NCI-H2029 (cell line): ENCODE measurements at regions not wholly inside any gene's neighbourhood (a gene's known extent, or its start where the extent isn't known, plus 50 kb on each side); places are given as distances from the start of the nearest gene placed in this dataset.

Source experiments
- DNase-seq: peaks from one replicate; lab custom pipeline; 2025; lab: John Stamatoyannopoulos, UW

DNA sequence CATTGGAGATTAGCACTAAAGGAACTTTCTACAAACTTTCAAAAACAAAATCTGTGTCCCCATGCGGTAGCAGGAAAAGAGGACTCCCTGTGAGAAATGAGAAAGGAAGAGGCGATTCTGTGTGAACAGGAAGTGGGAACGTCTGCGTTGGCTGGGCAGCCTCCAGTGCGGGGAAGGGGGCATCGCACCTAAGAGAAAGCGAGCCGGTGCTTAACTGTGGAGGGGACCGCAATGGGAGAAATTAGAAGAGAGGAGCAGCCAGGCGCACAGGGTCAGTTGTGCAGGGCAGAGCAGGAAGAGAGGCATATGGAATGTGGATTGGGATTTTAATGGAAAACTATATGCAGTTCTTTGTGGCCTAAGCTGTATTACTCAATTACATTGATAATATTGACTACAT lies 77.4 kb upstream of the DOCK9 start:
- DNase-seq, result no peak

DNA sequence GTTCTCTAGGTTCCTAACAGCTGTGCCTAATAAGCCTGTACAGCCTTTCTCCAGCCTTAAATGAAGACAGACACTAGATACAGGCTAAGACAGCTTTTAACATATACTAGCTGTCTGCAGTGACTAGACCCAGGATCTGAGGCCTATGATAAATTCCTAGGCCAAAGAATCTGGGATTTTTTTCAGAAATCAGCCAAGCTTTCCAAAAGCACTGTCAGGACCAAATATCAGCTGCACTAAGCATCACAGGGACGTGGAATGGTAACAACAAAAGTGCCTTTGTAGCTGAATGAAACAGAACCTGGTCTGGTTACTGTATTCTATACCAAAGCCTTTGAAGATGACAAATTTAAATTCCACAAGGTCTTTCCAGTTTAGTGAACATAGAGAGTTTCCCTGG lies 77.9 kb upstream of the DOCK9 start:
- no peak for DNase-seq

DNA sequence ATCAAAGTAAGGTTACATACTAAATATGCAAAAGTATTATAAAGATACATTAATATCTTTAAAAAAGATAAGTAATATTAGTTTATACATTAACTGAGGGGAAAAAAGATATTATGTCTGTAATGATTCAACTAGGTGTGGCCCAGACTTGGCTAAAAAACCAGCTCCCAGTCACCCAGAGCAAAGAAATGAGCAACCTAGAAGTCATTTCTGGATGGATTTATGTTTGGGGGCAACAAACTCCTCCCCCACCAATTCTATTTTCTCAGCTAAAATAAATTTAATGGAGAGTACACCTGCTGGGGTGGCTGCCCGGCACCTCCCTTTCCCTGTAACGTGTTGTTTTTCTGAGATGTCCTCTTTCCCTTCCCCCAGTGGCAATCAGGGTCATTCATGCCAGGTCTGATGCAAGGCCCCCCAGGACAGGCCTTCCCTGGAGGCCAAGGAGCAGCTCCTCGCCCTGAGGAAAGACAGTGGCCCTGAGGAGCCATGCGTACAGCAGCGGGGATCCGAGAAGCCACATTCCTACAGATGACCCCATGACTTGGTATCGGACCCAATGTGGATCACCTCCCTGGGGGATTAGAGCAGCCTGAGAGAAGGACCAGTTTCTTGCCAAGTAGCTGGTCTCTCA lies 78.6 kb upstream of the DOCK9 start:
- DNase-seq, result no peak

DNA sequence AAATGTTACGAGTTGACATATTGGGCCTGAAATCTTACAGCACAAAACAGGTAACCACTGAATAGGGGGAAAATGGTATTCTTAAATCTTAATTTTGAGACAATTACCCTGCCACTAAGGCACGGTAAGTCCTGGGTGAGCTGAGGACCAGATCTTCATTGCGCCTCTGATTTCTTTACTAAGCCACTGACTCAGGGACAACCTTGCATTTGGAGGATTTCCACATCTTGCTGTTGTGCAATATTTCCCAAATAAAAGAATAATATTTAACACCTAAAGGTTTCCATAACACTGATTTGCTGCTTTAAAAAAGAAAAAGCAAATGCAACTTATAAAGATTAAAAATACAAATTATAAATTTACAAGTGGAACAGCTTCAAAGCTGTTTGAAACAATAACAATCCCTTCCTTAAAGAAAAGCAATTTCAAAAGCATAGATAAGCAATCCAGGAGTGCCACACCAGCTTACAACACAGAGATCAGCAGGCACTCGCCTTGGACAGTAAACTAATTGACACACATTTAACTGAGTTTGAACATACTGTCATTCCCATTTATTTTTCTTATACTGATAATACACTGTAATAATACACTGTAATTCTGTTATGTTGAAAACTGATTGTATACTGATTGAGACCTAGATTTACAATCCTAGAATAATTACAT lies 79.6 kb upstream of the DOCK9 start:
- no peak for DNase-seq

DNA sequence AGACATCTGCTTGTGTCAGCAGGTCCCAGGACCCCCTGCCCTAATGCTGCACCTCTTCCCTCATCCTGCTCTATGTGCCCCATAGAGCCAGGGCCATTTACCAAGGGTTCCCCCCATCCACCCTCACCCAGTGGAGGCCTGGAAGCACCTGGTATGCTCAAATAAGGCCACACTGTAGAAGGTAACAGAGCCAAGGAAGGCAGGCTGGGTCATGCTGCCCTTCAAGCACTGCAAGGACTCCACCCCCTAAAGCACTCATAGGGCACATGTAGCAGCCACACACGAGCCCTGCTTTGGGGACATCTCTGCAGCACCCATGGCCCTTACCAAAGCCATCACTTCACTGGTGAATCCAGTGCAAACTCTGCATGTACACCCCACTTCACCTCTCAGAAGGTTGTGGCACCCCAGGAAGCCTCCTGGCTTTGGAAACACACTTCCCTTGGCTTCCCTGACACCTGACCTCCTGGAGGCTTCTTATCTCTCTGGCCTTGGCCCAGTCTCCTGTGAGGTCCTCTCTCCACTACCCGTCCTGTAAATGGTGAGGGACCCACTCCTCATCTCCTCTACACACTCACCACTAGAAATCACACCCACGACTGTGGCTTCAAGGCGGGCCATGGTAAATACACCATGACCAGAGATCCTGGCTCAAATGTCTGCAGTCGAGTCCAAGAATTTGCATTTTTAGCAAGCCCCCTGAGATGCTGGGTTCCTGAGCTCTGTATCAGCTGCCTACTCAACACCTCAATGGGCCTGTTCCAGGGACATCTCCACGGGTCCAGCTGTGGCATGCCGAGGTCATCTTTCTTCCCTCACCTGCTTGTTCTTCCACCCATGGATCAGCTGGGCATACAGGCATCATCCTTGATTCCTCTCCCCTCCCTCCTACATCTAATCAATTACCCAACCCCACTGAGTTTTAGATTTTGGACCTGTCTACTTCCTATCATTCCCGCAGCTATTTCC lies 80.9 kb upstream of the DOCK9 start:
- DNase-seq, result no peak

DNA sequence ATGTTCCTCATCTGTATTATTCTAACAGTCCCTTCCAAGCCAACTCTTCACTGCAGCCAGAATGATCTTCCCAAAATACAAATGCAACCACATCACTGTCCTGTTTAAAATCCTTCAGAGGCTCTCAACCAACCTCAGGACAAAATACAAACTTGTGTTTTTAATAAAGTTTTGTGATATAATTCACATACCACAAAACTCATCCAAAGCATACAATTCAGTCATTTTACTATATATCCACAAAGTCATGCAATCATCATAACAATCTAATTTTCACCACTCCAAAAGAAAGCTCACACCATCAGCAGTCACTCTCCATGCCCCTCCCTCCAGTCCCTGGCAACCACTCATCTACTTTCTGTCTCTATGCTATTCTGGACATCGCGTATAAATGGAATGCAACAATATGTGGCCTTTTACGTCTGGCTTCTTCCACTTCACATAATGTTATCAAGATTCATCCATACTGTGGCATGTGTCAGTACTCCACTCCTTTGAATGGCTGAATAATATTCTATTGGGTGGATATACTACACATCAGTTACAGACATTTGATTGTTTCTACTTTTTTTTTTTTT lies 81.7 kb upstream of the DOCK9 start:
- DNase-seq, result no peak

DNA sequence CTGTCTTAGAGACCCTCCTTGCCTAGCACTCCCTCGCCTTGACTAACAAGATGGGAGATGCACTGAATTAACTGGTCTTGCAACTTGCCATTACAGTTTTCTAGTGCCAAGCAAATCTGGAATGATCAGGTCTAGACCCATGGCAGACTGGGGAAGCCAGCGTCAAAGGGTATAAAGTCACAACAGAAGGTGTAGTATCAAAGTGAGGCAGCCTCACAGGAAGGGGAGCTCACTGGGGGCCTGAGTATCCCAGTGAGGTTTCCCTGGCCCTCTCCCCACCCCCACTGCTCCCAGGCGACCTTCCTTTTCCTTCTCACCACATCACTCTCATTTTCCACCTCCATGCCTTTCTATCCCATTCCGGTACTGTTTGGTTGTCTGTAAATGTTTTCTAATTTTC lies 83.5 kb upstream of the DOCK9 start:
- no peak for DNase-seq

DNA sequence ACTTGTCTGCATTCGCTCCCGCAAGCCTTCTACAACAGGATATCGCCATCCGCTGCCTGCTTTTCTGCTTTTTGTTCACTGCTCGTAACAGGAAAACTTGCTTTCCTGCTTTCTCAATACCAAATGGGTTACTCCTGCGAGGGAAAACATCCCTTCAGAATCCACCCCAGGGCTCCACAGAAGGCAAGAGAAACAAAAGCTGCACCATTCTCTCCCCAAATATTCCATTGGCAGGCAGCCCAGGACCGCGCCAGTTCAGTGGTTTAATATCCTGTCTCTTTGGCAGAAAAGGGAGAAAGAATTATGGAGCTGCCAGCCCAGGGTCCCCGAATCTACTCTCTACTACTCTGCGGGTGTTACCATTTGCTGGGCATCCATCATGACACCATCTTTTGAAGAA lies 84.7 kb upstream of the DOCK9 start:
- no peak for DNase-seq

DNA sequence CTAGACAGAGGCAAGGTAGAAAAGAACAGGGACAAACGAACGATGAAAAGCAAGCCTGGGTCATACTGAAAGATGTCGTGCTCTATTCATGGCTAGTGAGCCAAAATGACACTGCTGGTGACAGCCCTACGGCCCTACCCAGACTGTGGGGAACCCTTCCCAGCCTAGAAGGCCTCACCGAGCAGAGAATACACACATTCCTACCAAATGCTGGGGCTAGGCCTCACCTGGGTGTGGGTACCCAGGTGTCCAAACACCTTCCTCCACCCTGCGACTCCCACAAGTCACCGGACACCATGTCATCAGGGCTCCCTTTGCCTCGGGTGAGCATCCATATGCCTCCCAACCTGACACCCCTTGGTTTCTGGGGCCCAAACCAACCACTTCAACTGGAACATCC lies 85.3 kb upstream of the DOCK9 start:
- DNase-seq, result no peak

DNA sequence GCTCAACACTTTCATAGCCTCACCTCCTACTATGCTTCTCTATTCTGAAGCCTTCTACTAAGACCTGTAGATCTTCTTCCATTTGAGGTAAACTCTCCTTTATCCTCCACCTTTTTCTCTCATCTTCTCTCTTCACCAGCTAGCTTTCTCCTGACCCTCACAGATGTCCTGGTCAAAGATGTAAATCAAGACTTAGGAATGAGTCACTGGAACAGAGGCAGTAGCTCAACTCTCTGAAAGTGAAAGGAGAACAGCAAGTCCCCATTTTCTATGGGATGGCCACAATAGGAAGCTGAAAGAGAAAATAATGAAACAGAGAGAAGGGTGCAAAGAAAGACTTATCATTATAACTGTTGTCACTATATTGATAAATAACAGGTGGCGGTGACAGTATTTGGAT lies 86.1 kb upstream of the DOCK9 start:
- no peak for DNase-seq

DNA sequence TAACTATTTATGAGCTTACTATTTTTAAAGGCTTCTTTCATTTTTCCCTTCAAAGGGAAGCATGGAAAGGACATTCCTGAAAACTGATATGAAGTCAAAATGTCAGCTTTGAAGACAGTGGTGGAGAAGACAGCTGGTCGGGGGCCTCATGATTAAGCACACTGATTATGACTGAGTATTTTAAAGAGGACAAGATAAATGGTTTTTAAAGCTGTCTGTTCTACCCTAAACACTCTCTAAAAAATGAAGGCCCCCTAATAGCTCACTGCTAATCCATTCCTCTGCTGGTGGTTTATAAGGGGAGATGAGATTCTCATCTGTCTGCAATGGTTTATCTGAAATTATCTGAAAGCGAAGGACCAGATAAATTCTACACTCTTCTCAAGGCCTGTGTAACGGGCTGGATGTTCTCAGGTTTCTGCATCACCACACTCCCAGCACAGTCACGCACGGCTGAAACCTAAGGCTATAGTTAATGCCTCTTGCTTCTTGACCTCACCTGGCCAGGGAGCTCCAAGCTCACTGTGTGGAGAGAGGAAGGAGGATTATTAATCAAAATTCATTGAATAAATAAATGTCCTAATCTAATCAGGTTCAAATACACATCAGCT lies 86.9 kb upstream of the DOCK9 start:
- no peak for DNase-seq

DNA sequence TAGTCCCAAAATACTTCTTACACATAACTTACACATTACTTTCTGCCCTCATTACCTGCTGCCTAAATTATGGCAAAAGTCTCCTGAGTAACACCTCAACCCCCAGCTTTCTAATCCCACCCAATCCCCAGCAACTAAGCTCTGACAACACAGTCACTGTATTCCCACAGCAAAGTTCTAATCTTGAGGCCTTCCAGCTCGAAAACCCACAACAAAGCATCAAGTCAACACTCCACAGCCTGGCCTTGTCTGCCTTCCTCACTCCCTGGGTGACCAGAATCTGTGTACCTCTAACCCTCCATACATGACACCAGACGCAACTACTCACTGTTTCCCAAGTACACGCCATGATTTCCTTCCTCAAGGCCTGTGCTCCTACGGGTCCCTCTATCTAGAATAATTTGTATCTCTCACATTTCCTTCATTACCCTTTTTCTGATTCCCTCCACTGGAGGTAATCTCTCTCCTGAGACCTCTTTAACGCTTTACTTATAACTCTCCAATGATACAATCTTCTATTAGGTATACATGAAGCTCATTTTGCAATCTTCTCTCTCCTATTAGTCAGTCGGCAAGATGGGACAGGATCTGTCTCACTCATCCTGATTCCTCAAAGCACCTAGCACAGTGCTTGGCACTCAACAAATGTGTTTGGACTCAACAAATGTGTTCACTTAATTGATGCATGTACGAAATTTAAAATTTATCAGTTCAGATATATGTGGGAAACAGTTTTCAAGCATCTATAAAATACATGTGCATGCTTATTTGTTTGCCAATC lies 87.6 kb upstream of the DOCK9 start:
- DNase-seq, result no peak

DNA sequence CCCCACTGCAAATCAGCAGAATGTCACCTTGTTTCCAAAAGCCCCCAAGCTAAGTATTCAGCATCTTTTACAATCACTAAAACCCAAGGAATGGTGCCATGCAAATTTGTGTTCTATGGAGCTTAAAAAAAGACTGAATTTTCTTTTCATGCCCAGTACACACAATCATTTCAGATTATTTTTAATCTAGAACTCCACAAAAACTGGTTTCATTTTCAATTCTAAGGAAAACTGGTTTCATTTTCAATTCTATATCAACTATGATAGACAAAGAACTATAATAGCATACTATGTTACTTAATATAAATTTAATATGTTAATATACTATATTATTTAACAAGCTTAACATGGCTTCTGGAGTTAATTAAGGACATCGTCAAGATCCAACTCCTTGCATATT lies 88.4 kb upstream of the DOCK9 start:
- no peak for DNase-seq

DNA sequence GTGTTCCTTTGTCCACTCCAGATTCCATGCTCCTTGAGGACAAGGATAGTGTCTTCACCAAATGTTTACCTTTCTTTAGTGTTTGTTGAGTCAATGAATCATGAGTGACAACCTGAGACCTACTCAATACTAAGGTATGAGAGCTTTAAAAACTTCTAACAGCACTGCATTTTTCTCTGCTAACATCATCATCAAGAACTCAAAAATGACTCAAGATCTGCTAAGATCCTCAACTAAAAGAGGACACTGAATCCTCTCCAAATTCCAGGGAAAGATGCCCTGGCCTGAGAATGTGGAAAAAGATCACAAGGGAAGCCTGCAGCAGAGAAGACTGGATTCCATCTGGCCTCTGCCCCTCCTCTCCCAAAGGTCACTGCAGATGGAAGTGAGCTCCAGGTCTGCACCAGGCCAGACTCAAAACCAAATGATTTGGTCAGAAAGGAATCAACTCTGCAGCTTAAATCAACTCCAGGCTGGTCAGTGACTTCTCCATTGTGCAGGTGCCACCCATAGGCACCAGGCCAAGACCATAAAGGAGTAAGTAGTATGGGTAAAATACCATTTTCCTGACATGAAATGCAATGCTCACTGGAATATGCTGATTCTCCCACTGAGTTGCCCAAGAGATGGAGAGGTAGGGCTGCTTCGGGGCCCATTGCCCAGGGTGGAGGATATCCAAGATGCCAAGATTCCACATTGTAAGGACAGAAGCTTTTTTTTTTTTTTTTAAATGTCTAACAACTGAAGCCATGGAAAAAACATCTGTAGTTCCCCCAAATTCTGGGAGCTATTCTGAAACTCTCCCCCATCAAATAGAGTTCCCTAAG lies 89.5 kb upstream of the DOCK9 start:
- DNase-seq, result no peak

DNA sequence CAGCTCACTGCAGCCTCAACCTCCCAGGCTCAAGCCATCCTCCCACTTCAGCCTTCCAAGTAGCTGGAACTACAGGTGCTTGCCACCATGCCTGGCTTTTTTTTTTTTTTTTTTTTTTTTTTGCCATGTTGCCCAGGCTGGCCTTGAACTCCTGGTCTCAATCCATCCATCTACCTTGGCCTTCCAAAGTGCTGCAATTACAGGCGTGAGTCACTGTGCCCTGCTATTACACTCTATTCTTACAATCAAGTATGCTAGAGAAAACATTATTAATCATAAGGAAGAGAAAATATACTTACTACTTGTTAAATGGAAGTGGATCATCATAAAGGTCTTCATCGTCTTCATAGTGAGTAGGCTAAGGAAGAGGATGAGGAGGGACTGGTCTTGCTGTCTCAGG lies 93.3 kb upstream of the DOCK9 start:
- DNase-seq, result no peak

DNA sequence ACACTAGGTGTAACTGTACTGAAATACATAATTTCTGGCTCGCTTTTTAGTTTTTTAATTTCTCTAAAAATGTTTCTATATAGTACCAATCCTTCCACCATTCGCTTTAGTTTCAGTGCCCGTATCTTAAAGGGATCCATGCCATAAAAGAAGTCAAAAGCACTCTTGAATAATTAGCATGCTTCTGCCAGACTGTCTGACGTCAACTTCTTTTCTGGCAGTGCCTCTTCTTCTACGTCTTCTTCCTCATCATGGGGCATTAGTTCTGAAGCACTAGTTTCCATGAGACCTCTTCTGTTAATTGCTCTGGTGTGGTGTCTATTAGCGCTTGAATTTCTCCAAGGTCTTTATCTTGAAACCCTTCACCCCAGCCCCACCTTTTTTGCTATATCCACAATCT lies 93.8 kb upstream of the DOCK9 start:
- no peak for DNase-seq

DNA sequence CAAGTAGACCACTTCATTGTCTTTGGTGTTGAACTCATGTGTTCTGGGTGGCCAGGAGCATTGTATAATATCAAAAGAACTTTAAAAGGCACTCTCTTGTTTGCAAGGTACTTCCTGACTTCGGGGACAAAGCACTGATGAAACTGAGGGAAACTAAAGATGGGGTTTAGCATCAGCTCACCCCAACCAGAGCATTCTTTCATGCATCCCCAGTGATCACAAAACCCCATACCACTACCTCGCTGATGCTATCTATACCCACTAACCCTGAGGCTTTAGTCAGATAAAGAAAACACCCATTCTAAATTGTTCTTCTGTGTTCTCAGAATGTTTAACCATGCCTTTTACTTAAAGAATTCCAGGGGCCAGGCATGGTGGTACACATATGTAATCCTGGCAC lies 94.5 kb upstream of the DOCK9 start:
- DNase-seq, result no peak

DNA sequence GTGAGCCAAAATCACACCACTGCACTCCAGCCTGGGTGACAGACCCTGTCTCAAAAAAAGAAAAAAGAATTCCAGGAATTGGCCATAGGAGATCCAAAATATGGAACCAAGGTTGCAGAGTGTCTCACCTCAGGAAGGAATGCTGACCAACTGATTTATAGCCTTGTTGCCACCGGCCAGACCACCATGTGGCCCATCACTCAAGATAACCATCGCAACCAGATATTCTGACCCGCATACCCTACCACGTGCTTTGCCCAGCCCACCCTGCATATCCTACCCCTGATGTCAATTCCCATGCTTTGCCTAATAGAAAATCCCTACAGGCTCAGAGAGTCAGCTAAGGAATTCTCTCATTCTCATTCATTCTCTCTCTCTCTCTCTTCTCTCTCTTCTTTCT lies 95.1 kb upstream of the DOCK9 start:
- no peak for DNase-seq

DNA sequence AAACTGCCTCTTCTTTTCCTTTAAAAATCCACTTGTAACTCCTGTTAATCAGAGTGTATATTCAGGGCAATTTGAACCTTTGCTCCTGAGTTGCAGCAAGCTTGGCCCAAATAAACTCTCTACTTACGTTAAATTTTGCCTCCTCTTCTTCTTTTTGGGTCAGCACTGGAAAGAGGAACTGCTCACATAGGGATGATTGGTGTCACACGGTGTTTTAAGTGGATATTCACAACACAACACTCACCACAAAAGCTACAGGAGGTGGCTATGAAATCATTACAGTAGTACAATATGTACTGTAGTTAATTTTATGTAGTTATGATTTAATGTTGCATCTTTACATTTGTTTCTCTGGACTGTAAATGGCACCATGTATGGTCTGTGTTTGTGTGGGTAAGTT lies 96.8 kb upstream of the DOCK9 start:
- DNase-seq, result no peak
